HCT116 (cell line): ENCODE measurements at regions not wholly inside any gene's neighbourhood (a gene's known extent, or its start where the extent isn't known, plus 50 kb on each side); places are given as distances from the start of the nearest gene placed in this dataset.

ENCODE experiments used
- ATAC-seq: fragments of 200-7000 bp; cut with Tn5 transposase; 2 replicates; pipeline ENCODE4 v1.9.1; 2020; ENCODE audit warnings: mild to moderate bottlenecking, moderate library complexity
- BruUV-seq: library from RNA; stranded (reverse); fragments of 400-500 nt; replicated peaks from 2 replicates; lab custom pipeline; 2021; lab: Mats Ljungman, UMichigan
- CTCF ChIA-PET: fragments of 300-600 bp; sonication (Branson Sonifier 250); formaldehyde crosslinking; loops from one replicate; lab custom pipeline; 2021; ENCODE audit warnings: antibody characterized with exemption; lab: Charles Lee
- POLR2A ChIA-PET: fragments of 300-600, 350-600 bp; sonication (Branson Sonifier 250); formaldehyde crosslinking; loops from one replicate; lab custom pipeline; 2021; ENCODE audit warnings: antibody characterized with exemption; lab: Charles Lee
- RAD21 ChIA-PET, 2 experiments: fragments of 300-600 bp; sonication (Branson Sonifier 250); formaldehyde crosslinking; loops; one replicate each; lab custom pipeline; 2023; ENCODE audit warnings: low total read pairs in 2 of 2; ENCODE audit not compliant: uncharacterized antibody in 2 of 2, unreplicated experiment in 2 of 2, low non-redundant PET in 1 of 2; lab: Charles Lee
- DNase-seq: peaks from one replicate; pipeline ENCODE4 v3.0.0-alpha.2; 2010; ENCODE audit warnings: low read depth, low spot score
- H2AFZ ChIP-seq: fragments of 200-600 bp; shearing (Covaris generic), sonication (generic); 2 replicates; pipeline ENCODE4 v1.6.1; 2017; ENCODE audit warnings: low read depth, mixed run types, mixed read lengths, antibody characterized with exemption, low read length; ENCODE audit not compliant: poor library complexity, severe bottlenecking
- H3K27ac ChIP-seq: 2 replicates; pipeline ENCODE4 v1.5.1; 2012; ENCODE audit warnings: low read depth, low read length
- H3K27me3 ChIP-seq: fragments of 200-600 bp; sonication (generic); 2 replicates; pipeline ENCODE4 v1.6.1; 2016; ENCODE audit warnings: mixed run types, low read length, mixed read lengths; ENCODE audit not compliant: insufficient read depth
- H3K36me3 ChIP-seq, 2 experiments: fragments of 200-500 bp in 1 of 2; fragments of 200-600 bp in 1 of 2; sonication (Bioruptor generic) in 1 of 2; sonication (generic) in 1 of 2; 2 replicates each; pipeline versions ENCODE4 v1.5.1 to v1.6.1; 2014 to 2016; ENCODE audit warnings: low read length in 2 of 2, inconsistent platforms in 1 of 2, mixed read lengths in 1 of 2, mixed run types in 1 of 2; ENCODE audit not compliant: insufficient read depth in 2 of 2, control insufficient read depth in 1 of 2
- H3K4me1 ChIP-seq, 2 experiments: fragments of 200-600 bp in 1 of 2; sonication (generic) in 1 of 2; 2 replicates each; pipeline versions ENCODE4 v1.5.1 to v1.6.1; 2012 to 2017; ENCODE audit warnings: low read length in 2 of 2, inconsistent platforms in 1 of 2, mild to moderate bottlenecking in 1 of 2, mixed read lengths in 1 of 2, mixed run types in 1 of 2, moderate library complexity in 1 of 2; ENCODE audit not compliant: insufficient read depth in 2 of 2, control insufficient read depth in 1 of 2
- H3K4me2 ChIP-seq: fragments of 200-600 bp; sonication (generic); 2 replicates; pipeline ENCODE4 v1.6.1; 2017; ENCODE audit warnings: mixed run types, low read length, mixed read lengths
- H3K4me3 ChIP-seq, 2 experiments: fragments of 200-600 bp in 1 of 2; sonication (generic) in 1 of 2; replicated peaks in 1 of 2; 2 replicates each; pipeline ENCODE4 v1.5.1; 2011 to 2016; ENCODE audit warnings: low read length in 2 of 2, control low read depth in 1 of 2, low read depth in 1 of 2, mild to moderate bottlenecking in 1 of 2, mixed read lengths in 1 of 2, mixed run types in 1 of 2
- H3K79me2 ChIP-seq: fragments of 200-600 bp; sonication (generic); 2 replicates; pipeline ENCODE4 v1.6.1; 2017; ENCODE audit warnings: mild to moderate bottlenecking, mixed run types, low read length, moderate library complexity, mixed read lengths; ENCODE audit not compliant: insufficient read depth
- H3K9ac ChIP-seq: fragments of 200-600 bp; sonication (generic); 2 replicates; pipeline ENCODE4 v1.6.1; 2016; ENCODE audit warnings: low read length, mixed read lengths
- H3K9me2 ChIP-seq: fragments of 200-600 bp; sonication (generic), shearing (Covaris generic); 2 replicates; pipeline ENCODE4 v1.6.1; 2017; ENCODE audit warnings: mixed run types, mild to moderate bottlenecking, moderate library complexity; ENCODE audit not compliant: insufficient read depth
- H3K9me3 ChIP-seq, 2 experiments: fragments of 200-500 bp in 1 of 2; fragments of 200-600 bp in 1 of 2; sonication (Bioruptor generic) in 1 of 2; sonication (generic) in 1 of 2; 2 replicates each; pipeline ENCODE4 v1.6.1; 2014 to 2017; ENCODE audit warnings: low read length in 2 of 2, mixed read lengths in 2 of 2, inconsistent platforms in 1 of 2, low read depth in 1 of 2, mild to moderate bottlenecking in 1 of 2, mixed run types in 1 of 2, moderate library complexity in 1 of 2; ENCODE audit not compliant: control insufficient read depth in 1 of 2, insufficient read depth in 1 of 2
- H4K20me1 ChIP-seq: fragments of 200-600 bp; sonication (generic), shearing (Covaris generic); 2 replicates; pipeline ENCODE4 v1.6.1; 2017; ENCODE audit warnings: mixed run types, mild to moderate bottlenecking, moderate library complexity; ENCODE audit not compliant: insufficient read depth
- CBX3 ChIP-seq: IDR thresholded peaks from 2 replicates; pipeline ENCODE4 v1.6.1; 2012; ENCODE audit warnings: low read depth
- EZH2phosphoT487 ChIP-seq: fragments of 200-600 bp; IDR thresholded peaks from 2 replicates; pipeline ENCODE4 v1.6.1; 2018; ENCODE audit warnings: antibody characterized with exemption, borderline replicate concordance
- FOSL1 ChIP-seq: IDR thresholded peaks from 2 replicates; pipeline ENCODE4 v1.6.1; 2012; ENCODE audit warnings: low read depth
- JUND ChIP-seq: IDR thresholded peaks from 2 replicates; pipeline ENCODE4 v1.6.1; 2012
- MAX ChIP-seq: IDR thresholded peaks from 2 replicates; pipeline ENCODE4 v1.6.1; 2012
- POLR2A ChIP-seq: IDR thresholded peaks from 2 replicates; pipeline ENCODE4 v1.7.0; 2011; ENCODE audit warnings: borderline replicate concordance; ENCODE audit not compliant: insufficient read depth, insufficient read length; ENCODE audit errors: extremely low read depth
- SP1 ChIP-seq: IDR thresholded peaks from 2 replicates; pipeline ENCODE4 v1.6.1; 2012; ENCODE audit warnings: low read depth
- SRF ChIP-seq: IDR thresholded peaks from 2 replicates; pipeline ENCODE4 v1.6.1; 2012; ENCODE audit warnings: low read depth
- YY1 ChIP-seq: IDR thresholded peaks from 2 replicates; pipeline ENCODE4 v1.6.1; 2011; ENCODE audit warnings: low read length, low read depth, moderate library complexity, mild to moderate bottlenecking; ENCODE audit not compliant: insufficient replicate concordance; ENCODE audit errors: extremely low read depth
- ZNF274 ChIP-seq: fragments of 200-500 bp; sonication (Bioruptor generic); IDR thresholded peaks from 2 replicates; pipeline ENCODE4 v1.6.1; 2014; ENCODE audit warnings: mild to moderate bottlenecking, low read depth, low read length, inconsistent platforms
- intact Hi-C: fragments of 100-400 bp; cut with micrococcal nuclease; formaldehyde crosslinking; loops from 2 replicates; pipeline ENCODE4 v1.10.0; 2022

- H2AFZ ChIP-seq = no peak overlapping the region
- ChIA-PET RAD21 (no interaction called here), POLR2A (no interaction called here), CTCF (interaction anchor here (1.2 kb wide), 1 partner anchor 276 kb away, joined by 3 read pairs; no protein-coding TSS in a partner anchor)
- no peaks in the 10 kb centered on the region for H4K20me1 ChIP-seq
- no peaks in the 10 kb centered on the region for H3K79me2 ChIP-seq
- H3K9me2 ChIP-seq = no peaks in the 10 kb centered on the region
- TF ChIP-seq SRF (no peak), JUND (peak; percentile 33; the same call in 1 of the 2 replicates), ZNF274 (no peak), YY1 (no peak), MAX (peak; percentile 25; the same call in 1 of the 2 replicates), CBX3 (peak; percentile 64; the same call in 1 of the 2 replicates), FOSL1 (peak; percentile 47; the same call in 1 of the 2 replicates), SP1 (no peak)
- H3K4me3 ChIP-seq = no peak overlapping the region
- peak; percentile 41 for DNase-seq
- H3K9me3 ChIP-seq = no peaks in the 10 kb centered on the region
- no peaks in the 10 kb centered on the region for H3K36me3 ChIP-seq
- H3K4me2 ChIP-seq = peak overlapping the region; percentile 47
- H3K27me3 ChIP-seq = no peaks in the 10 kb centered on the region
- H3K4me1 ChIP-seq = peaks cover 0 to 12% of the 10 kb centered on the region in 2 experiments; a peak in 2 of 4 replicates
- no TSS peak for BruUV-seq
- H3K27ac ChIP-seq = no peak overlapping the region
- no peak overlapping the region for H3K9ac ChIP-seq
- intact Hi-C loops = no loop called here
- ATAC-seq = peak; percentile 87
Observed at GRCh38 chr1:212179394-212180076, 105.7 kb upstream of the PPP2R5A start.

GRCh38 chr1:212181015-212181882, 104.0 kb upstream of the PPP2R5A start:
- POLR2A ChIA-PET = no interaction called here
- H3K9ac ChIP-seq = no peak overlapping the region
- H3K79me2 ChIP-seq = no peaks in the 10 kb centered on the region
- H3K4me1 ChIP-seq = peaks cover 0 to 12% of the 10 kb centered on the region in 2 experiments; a peak in 2 of 4 replicates
- TF ChIP-seq JUND = no peak
- no peak for TF ChIP-seq POLR2A
- no peak for TF ChIP-seq CBX3
- no peak for TF ChIP-seq EZH2phosphoT487
- no peak overlapping the region for H3K4me2 ChIP-seq
- H3K27ac ChIP-seq = no peak overlapping the region
- DNase-seq (no peak), ATAC-seq (no peak)
- RAD21 ChIA-PET = no interaction called here
- no TSS peak for BruUV-seq
- CTCF ChIA-PET = no interaction called here
- no peak overlapping the region for H2AFZ ChIP-seq
- H4K20me1 ChIP-seq = no peaks in the 10 kb centered on the region
- H3K27me3 ChIP-seq = no peaks in the 10 kb centered on the region
- no peak overlapping the region for H3K4me3 ChIP-seq
- no peaks in the 10 kb centered on the region for H3K9me2 ChIP-seq
- H3K36me3 ChIP-seq = no peaks in the 10 kb centered on the region
- intact Hi-C loops = no loop called here
- no peaks in the 10 kb centered on the region for H3K9me3 ChIP-seq
